ENCODE measurements at regions not wholly inside any gene's neighbourhood (a gene's known extent, or its start where the extent isn't known, plus 50 kb on each side); places are given as distances from the start of the nearest gene placed in this dataset.

DNA sequence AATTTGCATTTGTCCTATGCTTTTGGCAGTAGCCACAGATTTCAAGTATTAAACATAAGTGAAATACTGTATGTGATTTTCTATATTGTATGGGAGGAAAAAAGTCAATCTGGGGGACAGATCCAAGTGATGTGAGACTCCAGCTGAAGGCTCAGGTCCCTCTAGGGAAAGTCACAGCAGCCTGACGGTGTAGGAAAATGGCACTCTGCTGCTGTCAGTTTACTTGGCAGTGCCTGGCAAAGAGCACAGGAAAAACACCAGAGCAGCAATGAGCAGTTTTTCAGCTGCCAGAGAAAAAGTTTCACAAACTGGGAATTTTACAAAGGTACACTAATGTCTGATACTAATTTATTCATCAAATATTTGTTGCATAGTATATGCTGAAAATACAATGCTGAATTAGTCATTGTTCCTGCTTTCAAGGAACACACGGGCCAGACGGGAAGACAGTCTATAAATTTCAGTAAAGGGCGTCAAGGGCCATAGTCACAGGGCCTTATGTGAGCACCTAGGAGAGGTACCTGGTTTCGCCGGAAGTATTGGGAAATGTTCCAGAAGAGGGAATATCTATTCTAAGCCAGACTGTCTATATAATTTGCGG lies 66.2 kb upstream of the SLC38A2 start:
- Histone ChIP-seq H3K9me3 (replicated peaks; ENCODE audit: control insufficient read depth, insufficient read depth, low read length) (no peaks in the 10 kb centered on the region), H3K79me2 (ENCODE audit: control insufficient read depth, insufficient read depth, low read length) (no peaks in the 10 kb centered on the region), H3K9me1 (replicated peaks; ENCODE audit: control insufficient read depth, extremely low read depth, insufficient read depth, low read length) (no peaks in the 10 kb centered on the region), H3K27me3 (ENCODE audit: control insufficient read depth in 2 of 2, insufficient read depth in 2 of 2, low read length in 2 of 2) (no peaks in the 10 kb centered on the region), H3K4me1 (ENCODE audit: control insufficient read depth, extremely low read depth, insufficient read depth, low read length) (peaks cover 46% of the 10 kb centered on the region), H3K9ac (replicated peaks; ENCODE audit: extremely low read depth, insufficient read depth, low read length) (peak overlapping the region; percentile 49), H3K4me2 (ENCODE audit: insufficient read depth, low read length) (peak overlapping the region; percentile 5), H3K36me3 (ENCODE audit: control insufficient read depth in 2 of 2, extremely low read depth in 1 of 2, insufficient read depth in 2 of 2, low read length in 2 of 2) (no peaks in the 10 kb centered on the region), H3K4me3 (replicated peaks in 1 of 3; ENCODE audit: insufficient read depth in 1 of 3, low read depth in 1 of 3, low read length in 3 of 3) (no peak overlapping the region), H3K27ac (ENCODE audit: insufficient read depth, low read depth, low read length) (peak overlapping the region; percentile 54), H2AFZ (ENCODE audit: low read depth, low read length) (peak overlapping the region; percentile 55), H4K20me1 (replicated peaks; ENCODE audit: control insufficient read depth, extremely low read depth, insufficient read depth, low read length) (no peaks in the 10 kb centered on the region)
- intact Hi-C loops (cut with micrococcal nuclease): no loop called here
- CTCF ChIA-PET: no interaction called here
- peak; percentile 43 for FAIRE-seq
- POLR2A ChIA-PET: no interaction called here
- peak; percentile 62 for DNase-seq (ENCODE audit: low read depth, low spot score)
- no TSS peak for BruUV-seq (replicated peaks)
- TF ChIP-seq, protein P1, sequence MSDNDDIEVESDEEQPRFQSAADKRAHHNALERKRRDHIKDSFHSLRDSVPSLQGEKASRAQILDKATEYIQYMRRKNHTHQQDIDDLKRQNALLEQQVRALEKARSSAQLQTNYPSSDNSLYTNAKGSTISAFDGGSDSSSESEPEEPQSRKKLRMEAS (IDR thresholded peaks at IDR 0.05; ENCODE audit: insufficient read depth, insufficient read length): no peak
- peak; percentile 48 for TF ChIP-seq FOS (IDR thresholded peaks at IDR 0.05; ENCODE audit: borderline replicate concordance, insufficient read depth, low read length)
- dilution Hi-C loops (cut with MboI; ENCODE audit: extremely low pct_ligation_motif_present, low sequenced_read_pairs): no loop called here

DNA sequence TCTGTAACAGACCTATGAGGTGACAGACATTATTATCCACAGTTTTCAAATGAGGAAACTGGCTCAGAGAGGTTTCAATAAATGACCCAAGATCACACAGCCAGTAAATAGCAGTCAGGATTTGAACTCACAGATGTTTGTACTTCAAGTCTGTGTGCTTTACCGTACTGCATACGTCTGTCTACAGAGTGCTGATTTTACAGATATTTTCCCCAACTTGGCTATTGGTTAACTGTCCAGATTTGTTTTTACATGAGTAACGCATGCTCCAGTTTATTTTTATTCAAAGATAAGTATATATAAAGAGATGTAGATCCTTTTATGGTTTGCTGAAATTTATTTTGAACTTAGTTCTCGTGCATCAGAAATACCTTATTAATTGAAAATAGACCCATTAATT lies 65.7 kb upstream of the SLC38A2 start:
- H3K27me3 ChIP-seq (ENCODE audit: control insufficient read depth in 2 of 2, insufficient read depth in 2 of 2, low read length in 2 of 2): no peaks in the 10 kb centered on the region
- dilution Hi-C loops (cut with MboI; ENCODE audit: extremely low pct_ligation_motif_present, low sequenced_read_pairs): no loop called here
- ChIA-PET POLR2A (no interaction called here), CTCF (no interaction called here)
- no peak overlapping the region for H2AFZ ChIP-seq (ENCODE audit: low read depth, low read length)
- no peak overlapping the region for H3K9ac ChIP-seq (replicated peaks; ENCODE audit: extremely low read depth, insufficient read depth, low read length)
- no peak for FAIRE-seq
- H3K9me1 ChIP-seq (replicated peaks; ENCODE audit: control insufficient read depth, extremely low read depth, insufficient read depth, low read length): no peaks in the 10 kb centered on the region
- no peaks in the 10 kb centered on the region for H3K79me2 ChIP-seq (ENCODE audit: control insufficient read depth, insufficient read depth, low read length)
- H3K4me3 ChIP-seq (replicated peaks in 1 of 3; ENCODE audit: insufficient read depth in 1 of 3, low read depth in 1 of 3, low read length in 3 of 3): no peak overlapping the region
- no TSS peak for BruUV-seq (replicated peaks)
- TF ChIP-seq MYC (IDR thresholded peaks at IDR 0.05; ENCODE audit: low read depth, low read length) (no peak), FOS (IDR thresholded peaks at IDR 0.05; ENCODE audit: borderline replicate concordance, insufficient read depth, low read length) (no peak)
- H3K27ac ChIP-seq (ENCODE audit: insufficient read depth, low read depth, low read length): peak overlapping the region; percentile 54
- DNase-seq (ENCODE audit: low read depth, low spot score): no peak
- H3K36me3 ChIP-seq (ENCODE audit: control insufficient read depth in 2 of 2, extremely low read depth in 1 of 2, insufficient read depth in 2 of 2, low read length in 2 of 2): no peaks in the 10 kb centered on the region
- H3K9me3 ChIP-seq (replicated peaks; ENCODE audit: control insufficient read depth, insufficient read depth, low read length): no peaks in the 10 kb centered on the region
- H4K20me1 ChIP-seq (replicated peaks; ENCODE audit: control insufficient read depth, extremely low read depth, insufficient read depth, low read length): no peaks in the 10 kb centered on the region
- intact Hi-C loops (cut with micrococcal nuclease): no loop called here
- H3K4me2 ChIP-seq (ENCODE audit: insufficient read depth, low read length): no peak overlapping the region
- H3K4me1 ChIP-seq (ENCODE audit: control insufficient read depth, extremely low read depth, insufficient read depth, low read length): peaks cover 50% of the 10 kb centered on the region

Data from endothelial cell of umbilical vein (primary cell).